Bronchial epithelial cell (primary cell): ENCODE measurements at regions not wholly inside any gene's neighbourhood (a gene's known extent, or its start where the extent isn't known, plus 50 kb on each side); places are given as distances from the start of the nearest gene placed in this dataset.
A peak's percentile ranks its signal among the peaks of the same experiment; 100 is the strongest.

Experiments used
- DNase-seq: peaks from one replicate; pipeline ENCODE4 v3.0.0-alpha.2; 2010; ENCODE audit warnings: low read depth
- FAIRE-seq: peaks from 2 replicates; lab custom pipeline; 2011; peaks lifted over from hg19 to GRCh38; lab: Jason Lieb, UNC
- H3K27me3 ChIP-seq: 2 replicates; pipeline ENCODE4 v1.5.1; 2011; ENCODE audit warnings: low read length; ENCODE audit not compliant: control insufficient read depth, insufficient read depth
- H3K36me3 ChIP-seq: 2 replicates; pipeline ENCODE4 v1.5.1; 2011; ENCODE audit warnings: low read length; ENCODE audit not compliant: control insufficient read depth, insufficient read depth
- H3K4me3 ChIP-seq: 2 replicates; pipeline ENCODE4 v1.5.1; 2011; ENCODE audit warnings: mild to moderate bottlenecking, low read depth, low read length, control low read depth
- TF ChIP-seq, protein P1 (sequence below): IDR thresholded peaks from 2 replicates; pipeline ENCODE4 v1.5.1; 2011; ENCODE audit warnings: mild to moderate bottlenecking, moderate library complexity, low read length, control low read depth, inconsistent platforms; ENCODE audit not compliant: insufficient read depth, severe bottlenecking

- FAIRE-seq: no peak
- no peaks in the 10 kb centered on the region for H3K27me3 ChIP-seq
- no peak for DNase-seq
These were observed 722.0 kb downstream of the EPHA4 start for GRCh38 chr2:220850116-220850515.

DNA sequence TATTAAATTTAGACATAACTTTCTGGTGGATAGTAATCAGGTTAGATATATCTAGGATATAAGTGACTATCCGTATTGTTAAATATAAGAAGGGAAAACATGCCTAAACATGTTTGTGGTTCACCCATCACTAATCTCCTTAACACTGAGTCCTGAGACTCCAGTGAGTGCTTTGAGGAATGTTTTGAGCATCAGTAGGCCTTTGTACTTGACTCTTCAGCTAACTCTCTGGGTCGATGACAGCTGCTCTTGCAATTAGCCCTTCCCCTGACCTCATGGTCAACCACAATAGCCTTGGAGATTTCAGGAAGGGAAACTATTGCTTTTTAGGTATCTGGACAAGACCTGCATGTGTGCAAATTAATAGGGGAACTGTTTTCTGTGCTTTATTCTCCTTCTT lies 716.8 kb downstream of the EPHA4 start:
- DNase-seq: peak; percentile 88
- H3K27me3 ChIP-seq: no peaks in the 10 kb centered on the region
- TF ChIP-seq, protein P1, sequence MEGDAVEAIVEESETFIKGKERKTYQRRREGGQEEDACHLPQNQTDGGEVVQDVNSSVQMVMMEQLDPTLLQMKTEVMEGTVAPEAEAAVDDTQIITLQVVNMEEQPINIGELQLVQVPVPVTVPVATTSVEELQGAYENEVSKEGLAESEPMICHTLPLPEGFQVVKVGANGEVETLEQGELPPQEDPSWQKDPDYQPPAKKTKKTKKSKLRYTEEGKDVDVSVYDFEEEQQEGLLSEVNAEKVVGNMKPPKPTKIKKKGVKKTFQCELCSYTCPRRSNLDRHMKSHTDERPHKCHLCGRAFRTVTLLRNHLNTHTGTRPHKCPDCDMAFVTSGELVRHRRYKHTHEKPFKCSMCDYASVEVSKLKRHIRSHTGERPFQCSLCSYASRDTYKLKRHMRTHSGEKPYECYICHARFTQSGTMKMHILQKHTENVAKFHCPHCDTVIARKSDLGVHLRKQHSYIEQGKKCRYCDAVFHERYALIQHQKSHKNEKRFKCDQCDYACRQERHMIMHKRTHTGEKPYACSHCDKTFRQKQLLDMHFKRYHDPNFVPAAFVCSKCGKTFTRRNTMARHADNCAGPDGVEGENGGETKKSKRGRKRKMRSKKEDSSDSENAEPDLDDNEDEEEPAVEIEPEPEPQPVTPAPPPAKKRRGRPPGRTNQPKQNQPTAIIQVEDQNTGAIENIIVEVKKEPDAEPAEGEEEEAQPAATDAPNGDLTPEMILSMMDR: no peak
- H3K36me3 ChIP-seq: no peaks in the 10 kb centered on the region
- no peak overlapping the region for H3K4me3 ChIP-seq
- FAIRE-seq: no peak

More at GRCh38 chr2:220850116-220850515, 722.0 kb downstream of the EPHA4 start:
- TF ChIP-seq, protein P1: no peak
- no peaks in the 10 kb centered on the region for H3K36me3 ChIP-seq
- H3K4me3 ChIP-seq: no peak overlapping the region

- no peak for FAIRE-seq
- DNase-seq: peak; percentile 81
- TF ChIP-seq, protein P1: no peak
- Histone ChIP-seq H3K27me3 (no peaks in the 10 kb centered on the region), H3K36me3 (no peaks in the 10 kb centered on the region), H3K4me3 (no peak overlapping the region)
These were observed 715.6 kb downstream of the EPHA4 start for GRCh38 chr2:220856486-220856885.

- DNase-seq: no peak
- TF ChIP-seq, protein P1: no peak
- no peak for FAIRE-seq
These were observed 714.7 kb downstream of the EPHA4 start for GRCh38 chr2:220857368-220857767.

DNA sequence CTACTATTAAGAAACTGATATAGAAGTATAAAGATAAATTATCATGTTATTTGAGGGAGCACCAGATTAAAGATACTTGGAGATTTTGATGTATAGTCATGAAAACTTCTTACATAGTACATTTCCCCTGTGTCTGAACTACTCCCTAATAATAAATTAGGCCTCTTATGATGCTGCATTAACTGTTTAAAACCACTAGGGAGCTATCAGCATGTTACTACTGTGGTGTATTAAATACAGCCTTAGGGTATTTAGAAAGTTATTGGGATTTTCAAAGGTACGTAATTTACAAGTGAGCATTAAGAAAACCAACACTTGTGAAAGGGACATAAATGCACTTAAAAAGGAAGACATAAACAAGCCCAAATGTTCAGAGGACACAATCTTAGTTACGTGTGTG lies 714.0 kb downstream of the EPHA4 start:
- Histone ChIP-seq H3K4me3 (no peak overlapping the region), H3K36me3 (no peaks in the 10 kb centered on the region), H3K27me3 (no peaks in the 10 kb centered on the region)
- FAIRE-seq: no peak
- no peak for DNase-seq
- TF ChIP-seq, protein P1: no peak

More at GRCh38 chr2:220857368-220857767, 714.7 kb downstream of the EPHA4 start:
- Histone ChIP-seq H3K4me3 (no peak overlapping the region), H3K27me3 (no peaks in the 10 kb centered on the region), H3K36me3 (no peaks in the 10 kb centered on the region)

DNA sequence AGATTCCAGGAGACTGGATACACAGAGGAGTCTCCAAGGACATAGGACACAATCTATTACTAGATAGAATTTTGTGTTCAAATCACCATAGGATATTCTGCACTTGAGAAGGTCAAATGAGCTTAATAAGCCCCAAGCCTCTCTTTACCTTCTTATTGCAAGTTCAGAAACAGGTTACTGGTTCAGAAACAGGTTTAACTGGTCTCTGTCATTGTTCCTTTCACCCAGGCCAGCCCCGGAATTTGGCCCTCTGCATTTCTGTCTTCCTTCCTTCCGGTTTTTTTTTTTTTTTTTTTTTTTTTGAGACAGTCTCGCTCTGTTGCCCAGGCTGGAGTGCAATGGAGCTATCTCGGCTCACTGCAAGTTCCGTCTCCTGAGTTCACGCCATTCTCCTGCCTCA lies 700.2 kb downstream of the EPHA4 start:
- H3K4me3 ChIP-seq: no peak overlapping the region
- FAIRE-seq (no peak), DNase-seq (no peak)
- no peaks in the 10 kb centered on the region for H3K27me3 ChIP-seq
- no peaks in the 10 kb centered on the region for H3K36me3 ChIP-seq
- TF ChIP-seq, protein P1: no peak
